ENCODE measurements at regions not wholly inside any gene's neighbourhood (a gene's known extent, or its start where the extent isn't known, plus 50 kb on each side); places are given as distances from the start of the nearest gene placed in this dataset.
"Not testable (repeated sequence)": the region's sequence is repeated elsewhere in the genome, so short reads cannot be mapped to it uniquely, and the experiment has no call there.

DNA sequence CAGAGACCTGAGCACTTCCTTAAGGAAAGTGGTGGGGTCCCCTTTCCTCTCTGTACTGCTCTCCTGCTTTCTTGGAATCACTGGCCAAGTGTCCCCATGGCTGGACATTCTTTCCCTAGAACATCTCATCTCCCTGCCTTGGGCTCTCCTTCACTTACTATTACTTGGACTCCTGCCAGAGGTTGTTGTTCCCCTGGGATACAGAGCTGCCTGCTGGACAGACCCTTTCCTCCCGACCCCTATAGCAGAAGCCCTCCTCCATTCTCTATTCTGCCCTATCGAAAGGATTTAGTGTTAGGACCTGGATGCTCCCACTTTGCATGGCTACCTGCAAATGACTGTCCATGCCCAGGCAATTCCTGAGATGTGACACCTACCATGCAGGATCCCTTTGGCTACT is 164.3 kb upstream of the PODXL start:
- no peak for DNase-seq

DNA sequence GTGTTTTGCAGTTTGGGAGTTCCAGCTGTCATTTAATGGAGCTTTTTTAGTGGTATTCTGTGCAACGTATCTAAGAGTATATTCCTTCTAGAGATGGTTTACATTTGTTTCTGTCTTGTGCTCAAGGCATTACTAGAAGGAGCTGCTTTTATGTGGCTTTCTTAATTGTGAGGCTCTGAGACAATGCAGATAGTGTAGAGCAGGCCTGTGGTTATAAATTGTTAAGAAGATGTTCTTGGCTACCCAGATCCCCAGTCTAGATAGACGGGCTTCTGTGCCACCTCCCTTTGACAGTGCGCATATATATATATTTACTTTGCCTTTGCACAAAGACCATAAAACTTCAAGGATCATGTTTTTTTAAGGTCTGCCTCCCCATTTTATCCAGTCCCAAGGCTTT is 160.8 kb upstream of the PODXL start:
- DNase-seq, result no peak

DNA sequence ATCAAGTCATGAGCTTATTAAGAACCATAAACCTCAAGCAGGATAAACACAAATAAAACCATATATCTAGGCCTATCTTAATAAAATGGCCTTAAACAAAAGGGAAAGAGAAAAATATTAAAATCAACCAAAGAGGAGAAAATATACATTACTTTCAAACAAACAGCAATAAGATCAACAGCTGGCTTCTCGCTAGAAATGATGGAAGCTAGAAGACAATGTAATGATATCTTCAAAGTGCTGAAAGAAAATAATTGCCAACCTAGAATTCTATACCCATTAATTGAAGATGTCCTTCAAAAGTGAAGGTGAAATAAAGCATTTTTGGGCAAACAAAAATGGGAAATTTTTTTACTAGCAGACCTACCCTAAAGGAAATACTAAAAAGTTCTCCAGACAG is 142.9 kb upstream of the PODXL start:
- DNase-seq, result no peak

DNA sequence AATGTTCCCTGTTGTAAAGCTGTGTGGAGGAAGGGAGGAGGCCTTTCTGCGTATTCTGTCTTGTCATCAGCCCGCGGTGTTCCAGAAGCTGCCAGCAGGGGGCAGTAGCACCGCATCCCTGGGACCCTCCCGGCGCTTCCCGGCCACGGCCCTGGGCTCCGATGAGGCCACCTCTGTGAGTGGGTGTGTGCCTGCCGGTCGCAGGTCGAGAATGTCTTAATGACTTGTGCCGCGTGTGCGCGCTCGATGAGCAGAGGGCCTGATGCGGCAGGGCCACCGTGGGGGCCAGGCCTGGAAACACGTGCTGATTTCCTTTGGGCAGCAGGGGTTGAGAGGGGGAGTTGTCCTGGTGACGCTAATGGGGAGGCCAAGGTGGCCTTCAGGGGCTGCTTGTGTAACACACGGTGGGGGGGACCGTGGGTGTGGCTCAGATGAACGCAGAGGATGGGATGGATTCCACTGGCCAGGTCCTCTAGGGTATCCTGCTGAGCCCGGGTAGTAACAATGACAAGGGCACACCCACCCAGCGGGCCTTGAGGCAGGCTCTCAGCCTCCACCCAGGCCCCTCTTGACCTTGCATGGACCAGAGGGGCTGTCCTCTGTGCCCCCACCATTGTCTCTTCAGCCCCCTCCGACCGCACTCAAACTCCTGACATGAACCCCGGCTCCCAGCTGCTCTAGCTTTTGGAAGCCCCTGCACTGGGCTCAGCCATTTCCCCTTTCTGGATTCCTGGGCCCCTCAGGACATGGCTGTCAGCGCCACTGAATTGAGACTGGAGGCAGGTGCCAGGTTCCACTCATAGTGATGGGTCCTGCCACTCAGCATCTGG is 135.9 kb upstream of the PODXL start:
- DNase-seq, result peak; percentile 39 to 72

DNA sequence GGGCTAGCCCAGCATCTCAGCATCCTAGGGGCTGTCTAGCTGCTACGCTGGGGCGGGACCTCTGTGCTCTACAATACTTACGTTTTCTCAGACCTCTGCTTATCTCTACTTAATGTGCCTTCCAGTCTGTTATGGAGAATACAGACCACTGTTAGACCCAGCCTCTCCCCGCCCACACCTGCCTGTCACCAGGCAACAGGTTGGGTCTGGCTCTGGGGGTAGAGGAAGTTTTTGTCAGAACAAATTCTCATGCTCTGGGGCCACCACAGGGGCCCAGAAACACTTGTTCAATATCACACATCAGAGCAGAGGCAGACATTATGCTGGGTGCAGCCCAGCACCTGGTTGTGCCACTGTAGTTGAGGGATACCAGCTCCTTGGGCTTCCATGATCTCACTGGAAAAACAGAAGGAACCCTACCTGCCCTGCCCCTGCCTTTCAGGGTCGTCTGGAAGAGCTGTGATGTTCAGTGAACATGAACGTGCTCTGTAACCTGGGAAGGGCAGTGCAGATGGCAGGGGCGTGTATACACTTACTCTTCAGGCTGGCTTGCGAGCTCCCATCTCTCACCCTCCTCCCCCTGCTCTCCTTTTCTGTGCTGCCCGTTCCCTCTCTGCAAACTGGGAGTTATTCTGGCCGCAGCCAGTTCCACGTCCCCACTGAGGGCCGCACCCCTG is 135.2 kb upstream of the PODXL start:
- DNase-seq, result no peak

DNA sequence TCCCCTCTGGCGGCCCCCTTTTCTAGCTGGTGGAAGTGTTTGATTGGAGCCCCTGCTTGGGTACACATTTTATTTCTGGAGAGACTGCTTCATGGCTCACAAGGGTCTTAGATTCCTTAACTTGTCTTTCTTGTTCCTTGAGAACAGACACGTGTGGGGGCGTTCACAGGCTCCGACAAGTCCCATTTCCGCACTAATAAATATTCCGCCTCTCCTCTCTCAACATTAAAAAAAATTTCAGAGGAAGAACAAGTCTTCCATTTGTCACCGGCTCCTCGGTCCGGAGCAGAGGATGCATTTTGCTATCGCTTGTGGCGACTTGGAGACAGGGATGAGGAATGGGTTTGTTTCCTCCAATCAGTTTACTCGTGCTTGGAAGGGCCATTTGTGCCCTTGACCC is 134.0 kb upstream of the PODXL start:
- no peak for DNase-seq

DNA sequence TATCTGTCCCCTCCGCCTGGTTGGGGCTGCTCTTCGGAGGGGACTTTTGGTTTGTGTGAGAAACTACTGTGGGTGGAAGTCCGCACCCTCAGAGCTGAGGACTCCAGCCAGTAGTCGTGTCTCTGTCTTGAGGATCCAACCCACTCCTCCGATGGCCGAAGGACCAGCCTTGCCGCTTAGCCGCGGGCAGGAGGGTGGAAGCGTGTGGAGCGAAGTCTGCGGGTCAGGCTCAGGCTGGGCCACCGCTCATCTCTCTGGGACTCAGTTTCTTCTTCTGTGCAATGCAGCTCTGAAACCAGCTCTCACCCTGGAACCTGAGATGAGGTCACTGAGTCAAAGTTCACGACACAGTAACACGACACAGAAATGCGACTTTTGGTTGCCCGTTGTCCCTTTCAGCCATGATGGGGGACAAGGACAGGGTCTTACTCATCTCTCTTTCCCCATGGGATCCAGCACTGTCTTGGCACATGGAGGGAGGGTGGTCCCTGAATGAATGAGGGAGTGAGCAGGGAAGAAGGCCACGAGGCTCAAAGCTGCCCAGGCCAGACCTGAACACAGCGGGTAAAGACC is 133.3 kb upstream of the PODXL start:
- no peak for DNase-seq

DNA sequence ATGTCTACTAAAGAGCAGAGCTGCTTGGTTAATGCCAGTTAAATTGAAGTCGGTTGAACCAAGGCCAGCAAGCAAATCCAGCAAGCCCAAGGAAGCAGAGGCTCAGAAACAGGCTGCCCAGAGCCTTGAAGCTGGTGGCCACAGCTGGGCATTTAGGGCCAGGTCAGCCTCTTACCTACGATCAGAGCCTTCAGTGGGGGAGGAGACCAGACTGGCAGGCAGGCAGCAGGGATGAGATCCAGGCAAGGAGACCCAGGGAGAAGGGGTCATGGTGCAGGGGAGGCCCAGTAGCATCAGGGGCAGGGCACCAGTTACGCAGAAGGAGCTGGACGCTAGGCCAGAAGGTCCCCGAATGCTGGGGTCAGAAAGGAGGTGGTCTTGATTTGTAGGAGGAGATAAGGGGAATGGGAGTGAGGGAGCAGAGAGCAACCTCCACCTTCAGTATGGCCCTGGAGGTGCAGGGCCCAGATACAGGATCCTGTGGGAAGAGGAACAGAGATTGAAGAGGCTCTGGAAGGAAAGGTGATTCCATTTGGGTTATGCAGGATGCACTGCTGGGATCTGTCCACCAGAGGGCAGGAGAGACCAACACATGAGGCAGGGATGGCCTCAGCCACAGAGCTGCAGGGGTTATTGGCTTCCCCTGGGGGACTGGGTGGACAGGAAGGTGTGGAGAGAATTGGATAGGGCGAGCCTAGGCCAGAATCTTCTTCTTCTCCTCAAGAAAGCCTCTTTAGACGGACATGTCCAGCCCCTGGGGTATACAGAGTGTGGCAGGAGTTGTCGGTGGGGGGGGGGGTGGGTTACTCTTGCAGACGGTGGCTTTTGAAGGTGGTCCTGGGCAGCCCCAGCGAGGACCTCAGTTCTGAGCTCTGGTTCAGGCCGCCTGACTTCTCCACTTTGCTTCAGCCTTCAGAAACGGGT is 132.6 kb upstream of the PODXL start:
- DNase-seq, result peak; percentile 49 to 68

DNA sequence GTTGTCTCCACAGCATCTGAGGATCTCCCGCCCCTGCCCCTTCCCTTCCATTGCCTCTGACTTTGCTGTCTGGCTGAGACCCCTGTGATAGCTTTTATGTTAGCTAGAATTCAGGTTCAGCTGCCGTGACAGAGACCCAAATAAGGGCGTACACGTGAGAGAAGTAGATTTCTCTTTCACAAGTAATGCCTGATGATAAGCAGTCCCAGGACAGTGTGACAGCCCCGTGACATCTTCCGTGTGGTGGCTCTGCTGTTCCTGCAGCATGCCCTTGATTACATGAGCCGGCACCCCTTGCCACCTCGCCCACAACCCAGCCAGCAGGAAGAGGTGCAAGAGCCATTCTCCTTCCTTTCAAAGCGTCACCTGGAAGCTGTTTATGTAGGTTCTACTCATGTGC is 130.9 kb upstream of the PODXL start:
- no peak for DNase-seq

DNA sequence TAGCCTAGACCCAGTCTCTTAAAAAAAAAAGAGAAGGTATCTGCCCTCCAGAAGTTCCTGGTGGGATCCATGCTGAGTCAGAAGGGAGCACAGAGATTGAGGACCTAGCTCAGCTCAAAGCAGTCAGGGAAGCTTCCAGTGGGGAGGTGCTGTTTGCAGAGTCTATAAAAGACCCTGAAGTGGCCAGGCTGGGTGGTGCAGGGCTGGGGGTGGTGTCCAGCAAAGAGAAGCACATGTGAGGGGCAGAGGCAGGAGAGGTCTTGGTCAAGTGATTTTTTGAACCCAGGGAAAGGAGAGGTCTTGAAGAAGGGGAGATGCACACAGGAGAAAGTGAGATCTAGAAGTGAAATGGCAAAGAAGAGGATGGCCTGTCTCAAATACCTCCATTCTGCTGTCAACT is 130.4 kb upstream of the PODXL start:
- no peak for DNase-seq

DNA sequence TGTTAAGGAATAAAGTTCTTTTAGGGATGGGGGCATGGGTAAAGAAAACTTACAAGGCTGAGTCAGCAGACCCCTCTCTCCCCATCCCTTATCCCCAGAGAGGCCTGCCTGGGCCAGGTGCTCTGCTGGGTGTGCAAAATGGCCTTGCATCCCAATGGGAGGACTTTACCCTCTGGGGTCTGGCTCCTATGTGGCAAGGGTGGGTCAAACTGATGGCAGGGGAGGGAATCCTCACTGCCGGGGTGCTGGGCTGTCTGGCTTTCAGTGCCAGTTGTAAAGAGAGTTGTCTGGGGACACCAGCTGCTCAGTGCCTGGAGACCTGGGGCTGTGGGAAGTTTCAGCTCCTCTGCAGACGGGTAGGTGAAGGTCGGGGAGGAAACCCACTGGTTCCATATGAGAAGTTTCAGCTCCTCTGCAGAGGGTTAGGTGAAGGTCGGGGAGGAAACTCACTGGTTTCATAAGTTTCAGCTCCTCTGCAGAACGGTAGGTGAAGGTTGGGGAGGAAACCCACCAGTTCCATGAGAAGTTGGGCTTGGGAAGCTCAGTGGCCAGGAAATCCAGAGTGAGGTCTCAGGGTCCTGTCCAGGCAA is 127.2 kb upstream of the PODXL start:
- no peak for DNase-seq

DNA sequence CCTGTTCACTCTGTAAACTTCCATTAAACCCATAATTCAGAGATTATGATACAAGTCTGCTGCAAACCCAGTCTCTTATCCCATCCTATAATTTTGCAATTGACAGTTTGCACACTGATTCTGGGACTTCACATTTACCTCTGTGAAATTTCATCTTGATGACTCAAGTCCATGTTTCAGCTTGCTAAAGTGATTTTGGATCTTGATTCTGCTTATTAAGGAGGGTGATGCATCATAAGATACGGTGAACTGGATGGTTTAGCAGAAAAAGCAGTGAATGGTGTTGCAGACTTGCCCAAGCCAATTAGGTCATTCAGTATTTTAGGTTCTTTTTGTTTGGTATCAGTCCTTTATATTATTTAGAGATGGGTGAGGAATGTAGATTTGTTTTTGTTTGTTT is 125.5 kb upstream of the PODXL start:
- DNase-seq, result no peak

DNA sequence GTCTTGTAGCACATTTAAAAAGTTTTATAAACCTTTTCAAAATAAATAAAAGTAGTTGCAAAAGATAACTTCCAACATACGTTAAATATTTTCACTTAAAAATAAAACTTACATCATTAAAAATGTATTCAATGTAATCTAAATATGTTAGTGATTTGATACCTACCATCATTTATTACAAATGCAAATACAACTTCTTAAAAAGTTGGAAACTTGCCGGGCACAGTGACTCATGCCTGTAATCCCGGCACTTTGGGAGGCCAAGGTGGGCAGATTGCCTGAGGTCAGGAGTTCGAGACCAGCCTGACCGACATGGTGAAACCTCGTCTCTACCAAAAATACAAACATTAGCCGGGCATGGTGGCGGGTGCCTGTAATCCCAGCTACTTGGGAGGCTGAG is 122.6 kb upstream of the PODXL start:
- DNase-seq, result not testable (repeated sequence)

DNA sequence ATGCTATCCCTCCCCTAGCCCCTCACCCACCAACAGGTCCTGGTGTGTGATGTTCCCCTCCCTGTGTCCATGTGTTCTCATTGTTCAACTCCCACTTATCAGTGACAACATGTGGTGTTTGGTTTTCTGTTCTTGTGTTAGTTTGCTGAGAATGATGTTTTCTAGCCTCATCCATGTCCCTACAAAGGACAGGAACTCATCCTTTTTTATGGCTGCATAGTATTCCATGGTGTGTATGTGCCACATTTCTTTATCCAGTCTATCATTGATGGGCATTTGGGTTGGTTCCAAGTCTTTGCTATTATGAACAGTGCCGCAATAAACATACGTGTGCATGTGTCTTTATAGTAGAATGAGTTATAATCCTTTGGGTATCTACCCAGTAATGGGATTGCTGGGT is 120.4 kb upstream of the PODXL start:
- DNase-seq, result not testable (repeated sequence)

DNA sequence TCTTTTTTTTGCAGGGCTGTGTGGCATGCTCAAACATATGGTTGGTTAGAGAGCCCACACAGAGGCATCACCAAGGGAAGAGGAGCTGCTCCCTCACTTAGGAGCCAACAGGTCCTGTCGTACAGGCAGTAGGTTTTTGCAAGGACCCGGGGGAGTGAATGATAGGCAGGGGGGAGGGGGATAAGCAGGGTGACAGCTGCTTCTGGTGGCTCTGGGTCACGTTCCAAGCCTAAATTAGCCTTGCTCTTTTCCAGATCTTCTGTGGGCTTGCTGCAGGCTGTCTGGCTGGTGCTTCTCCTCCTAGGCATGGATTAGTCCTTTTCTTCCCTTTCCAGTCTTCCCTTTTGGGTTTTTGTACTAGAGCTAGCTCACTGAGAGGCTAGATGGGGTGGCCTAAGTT is 117.7 kb upstream of the PODXL start:
- DNase-seq, result no peak

DNA sequence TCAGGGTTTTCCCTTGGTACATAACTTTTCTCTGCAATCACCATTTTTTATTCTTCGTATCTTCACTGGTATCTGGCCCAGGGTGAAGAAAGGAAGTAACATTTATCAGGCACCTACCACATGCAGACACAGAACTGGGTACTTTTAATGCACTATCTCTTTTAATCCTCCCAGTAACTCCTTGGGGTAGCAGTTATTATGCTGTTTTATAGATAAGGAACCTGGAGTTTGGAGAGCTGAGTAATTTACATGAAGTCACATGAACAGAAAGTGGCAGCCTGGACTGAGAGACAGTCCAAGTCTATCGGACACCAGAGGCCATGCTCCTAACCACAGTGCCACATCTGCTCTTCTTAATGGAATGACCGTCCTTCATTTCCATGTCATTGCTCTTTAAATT is 117.1 kb upstream of the PODXL start:
- no peak for DNase-seq

DNA sequence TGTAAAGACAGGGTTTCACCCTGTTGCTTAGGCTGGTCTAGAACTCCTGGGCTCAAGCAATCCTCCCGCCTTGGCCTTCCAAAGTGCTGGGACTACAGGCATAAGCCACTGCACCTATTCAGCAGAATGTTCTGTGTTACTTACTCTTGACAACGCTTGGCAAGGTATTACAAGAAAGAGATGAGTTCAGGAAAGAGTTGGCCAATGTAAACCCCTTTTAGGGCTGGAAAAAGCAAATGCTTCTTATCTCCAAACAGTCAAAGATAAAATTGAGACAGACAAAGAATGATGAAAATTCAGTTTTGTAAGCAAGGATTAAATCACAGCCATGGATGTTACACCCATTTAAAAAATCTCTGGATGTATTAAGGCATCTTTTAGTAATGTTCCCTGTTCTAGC is 114.0 kb upstream of the PODXL start:
- DNase-seq, result no peak

DNA sequence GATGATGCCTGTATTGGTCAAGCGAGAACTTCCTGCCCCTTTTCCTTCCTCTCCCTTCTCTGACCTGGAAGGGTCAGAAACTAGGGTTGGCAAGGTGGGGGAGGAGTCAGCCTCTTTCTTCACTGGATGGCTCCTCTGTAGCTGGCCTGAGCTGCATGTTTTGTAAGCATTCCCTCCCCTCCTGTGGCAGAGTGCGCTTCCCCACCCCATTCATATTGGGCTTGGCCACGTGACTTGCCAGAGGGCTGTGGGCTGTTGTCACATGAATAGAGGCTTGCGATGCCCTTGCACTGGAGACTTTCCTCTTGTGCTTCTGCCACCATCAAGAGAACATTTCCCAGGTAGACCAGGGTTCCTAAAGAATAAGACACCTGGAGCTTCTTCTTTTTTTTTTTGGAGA is 111.3 kb upstream of the PODXL start:
- DNase-seq, result no peak

DNA sequence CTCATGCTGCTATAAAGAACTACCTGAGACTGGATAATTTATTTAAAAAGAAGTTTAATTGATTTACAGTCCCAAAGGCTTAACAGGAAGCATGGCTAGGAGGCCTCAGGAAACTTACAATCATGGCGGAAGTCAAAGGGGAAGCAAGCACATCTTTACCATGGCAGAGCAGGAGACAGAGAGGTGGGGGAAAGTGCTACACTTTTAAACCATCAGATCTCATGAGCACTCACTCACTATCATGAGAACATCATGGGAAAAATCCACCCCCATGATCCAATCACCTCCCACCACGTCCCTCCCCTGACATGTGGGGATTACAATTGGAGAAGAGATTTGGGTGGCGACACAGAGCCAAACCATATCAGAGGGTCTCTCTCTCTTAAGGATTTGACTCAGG is 108.6 kb upstream of the PODXL start:
- no peak for DNase-seq

DNA sequence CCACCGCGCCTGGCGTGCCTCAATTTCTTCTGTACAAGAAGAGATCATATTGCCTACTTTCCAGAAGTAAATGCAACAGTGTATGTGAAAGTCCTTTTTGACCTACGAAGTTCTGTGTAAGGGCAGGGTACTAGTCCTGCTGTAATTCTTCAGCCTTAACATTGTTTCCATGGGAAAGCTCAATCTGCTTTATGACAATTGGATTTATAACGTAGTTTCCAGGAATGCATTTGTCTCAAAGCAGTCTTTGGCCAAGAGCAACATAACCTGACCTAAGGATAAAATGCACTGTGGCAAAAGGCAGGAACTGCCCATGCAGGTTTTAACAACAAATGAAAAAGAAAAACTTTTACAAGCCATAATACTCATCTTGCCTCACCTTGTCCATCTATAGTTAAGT is 108.1 kb upstream of the PODXL start:
- DNase-seq, result no peak

DNA sequence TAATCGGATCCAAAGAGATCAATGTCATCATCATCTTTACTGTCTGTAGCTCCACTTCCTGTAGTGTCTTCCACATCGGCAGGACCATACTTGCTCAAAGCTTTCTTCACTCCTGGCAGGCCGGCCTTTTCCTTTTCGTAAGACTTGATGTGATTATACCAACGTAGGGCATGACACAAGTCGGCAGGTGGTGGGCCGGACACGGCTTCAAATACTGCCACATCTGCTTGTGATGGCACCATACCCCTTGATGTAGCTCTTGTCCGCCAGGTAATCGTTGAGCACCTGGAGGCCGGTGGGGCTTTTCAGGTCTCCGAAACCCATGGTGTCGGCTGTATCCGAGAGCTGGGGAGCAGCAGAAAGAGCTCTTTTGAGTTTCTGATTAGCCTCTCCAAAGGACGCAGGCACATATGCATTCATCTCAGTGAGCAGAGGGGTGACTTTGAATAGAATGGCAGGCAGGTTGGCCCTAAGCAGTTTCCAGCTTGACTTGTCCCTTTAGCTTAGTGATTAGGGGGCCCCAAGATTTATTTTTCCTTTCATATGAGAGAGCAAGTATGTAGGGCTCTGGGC is 106.0 kb upstream of the PODXL start:
- not testable (repeated sequence) for DNase-seq

DNA sequence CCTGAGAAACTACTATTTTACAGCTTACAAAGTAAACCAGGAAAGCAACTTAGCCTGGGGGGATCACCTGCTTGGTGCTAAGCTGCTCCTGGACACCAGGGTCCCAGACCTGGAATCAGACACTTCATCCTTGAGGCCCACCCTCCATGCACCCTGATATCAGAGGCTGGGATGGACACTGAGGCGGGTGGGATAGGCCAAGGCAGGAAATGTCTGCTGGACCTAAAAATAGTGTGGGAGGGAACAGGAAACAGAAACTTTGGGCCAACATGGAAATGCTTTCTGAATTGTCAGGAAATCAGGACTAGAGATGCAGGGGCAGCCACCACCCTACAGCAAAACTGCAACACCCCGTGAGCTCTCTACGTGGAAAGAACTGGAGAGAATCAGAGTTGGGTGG is 101.5 kb upstream of the PODXL start:
- DNase-seq, result no peak
